Glutamatergic neuron (in vitro differentiated cells): ENCODE measurements at regions not wholly inside any gene's neighbourhood (a gene's known extent, or its start where the extent isn't known, plus 50 kb on each side); places are given as distances from the start of the nearest gene placed in this dataset.

Experiments used
- DNase-seq: peaks from one replicate; pipeline ENCODE4 v3.0.0; 2022
- H3K27ac Mint-ChIP-seq: one replicate; pipeline ENCODE4 v1.8.0; 2020; ENCODE audit warnings: mild to moderate bottlenecking, mixed read lengths, inconsistent platforms; ENCODE audit not compliant: unreplicated experiment
- H3K27me3 Mint-ChIP-seq: one replicate; pipeline ENCODE4 v1.8.0; 2020; ENCODE audit warnings: mild to moderate bottlenecking, moderate library complexity, mixed read lengths, inconsistent platforms; ENCODE audit not compliant: unreplicated experiment
- H3K36me3 Mint-ChIP-seq: one replicate; pipeline ENCODE4 v1.8.0; 2020; ENCODE audit warnings: mild to moderate bottlenecking, mixed read lengths, inconsistent platforms; ENCODE audit not compliant: unreplicated experiment
- H3K4me1 Mint-ChIP-seq: one replicate; pipeline ENCODE4 v1.8.0; 2020; ENCODE audit warnings: mild to moderate bottlenecking, low read depth, mixed read lengths, inconsistent platforms; ENCODE audit not compliant: unreplicated experiment
- H3K4me3 Mint-ChIP-seq: one replicate; pipeline ENCODE4 v1.8.0; 2020; ENCODE audit warnings: mild to moderate bottlenecking, mixed read lengths, inconsistent platforms; ENCODE audit not compliant: unreplicated experiment
- H3K9me3 Mint-ChIP-seq: one replicate; pipeline ENCODE4 v1.8.0; 2020; ENCODE audit warnings: mild to moderate bottlenecking, moderate library complexity, mixed read lengths, inconsistent platforms; ENCODE audit not compliant: unreplicated experiment
- TF ChIP-seq, protein P1 (sequence below): fragments of 200-600 bp; sonication (generic); IDR thresholded peaks from one replicate; pipeline ENCODE4 v1.5.0; 2021; ENCODE audit not compliant: partially characterized antibody, unreplicated experiment

DNA sequence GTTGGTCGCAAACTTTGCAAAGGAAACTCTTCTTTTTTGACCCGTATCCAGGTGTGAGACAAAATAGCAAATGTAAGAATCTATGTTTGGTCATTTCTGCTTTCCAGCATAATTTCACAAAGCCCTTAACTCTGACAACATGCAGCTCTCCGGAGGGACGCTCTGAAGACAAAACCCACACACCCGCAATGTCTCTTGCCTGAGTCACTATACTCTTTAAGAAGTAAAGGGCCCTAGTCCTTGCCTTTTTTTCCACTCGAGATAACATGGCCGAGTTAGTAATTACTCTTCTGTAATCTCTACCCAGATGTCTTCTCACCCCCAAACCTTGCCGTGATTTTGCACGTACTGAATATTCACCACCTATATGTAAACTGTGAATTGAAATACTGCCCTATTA is 115.7 kb upstream of the ADAMTS9 start:
- H3K9me3 Mint-ChIP-seq, result no peaks in the 10 kb centered on the region
- no peaks in the 10 kb centered on the region for H3K36me3 Mint-ChIP-seq
- no peak for DNase-seq
- peaks cover 3% of the 10 kb centered on the region for H3K4me1 Mint-ChIP-seq
- H3K4me3 Mint-ChIP-seq, result no peak overlapping the region
- H3K27me3 Mint-ChIP-seq, result peaks cover 1% of the 10 kb centered on the region
- no peak overlapping the region for H3K27ac Mint-ChIP-seq
- TF ChIP-seq, protein P1, sequence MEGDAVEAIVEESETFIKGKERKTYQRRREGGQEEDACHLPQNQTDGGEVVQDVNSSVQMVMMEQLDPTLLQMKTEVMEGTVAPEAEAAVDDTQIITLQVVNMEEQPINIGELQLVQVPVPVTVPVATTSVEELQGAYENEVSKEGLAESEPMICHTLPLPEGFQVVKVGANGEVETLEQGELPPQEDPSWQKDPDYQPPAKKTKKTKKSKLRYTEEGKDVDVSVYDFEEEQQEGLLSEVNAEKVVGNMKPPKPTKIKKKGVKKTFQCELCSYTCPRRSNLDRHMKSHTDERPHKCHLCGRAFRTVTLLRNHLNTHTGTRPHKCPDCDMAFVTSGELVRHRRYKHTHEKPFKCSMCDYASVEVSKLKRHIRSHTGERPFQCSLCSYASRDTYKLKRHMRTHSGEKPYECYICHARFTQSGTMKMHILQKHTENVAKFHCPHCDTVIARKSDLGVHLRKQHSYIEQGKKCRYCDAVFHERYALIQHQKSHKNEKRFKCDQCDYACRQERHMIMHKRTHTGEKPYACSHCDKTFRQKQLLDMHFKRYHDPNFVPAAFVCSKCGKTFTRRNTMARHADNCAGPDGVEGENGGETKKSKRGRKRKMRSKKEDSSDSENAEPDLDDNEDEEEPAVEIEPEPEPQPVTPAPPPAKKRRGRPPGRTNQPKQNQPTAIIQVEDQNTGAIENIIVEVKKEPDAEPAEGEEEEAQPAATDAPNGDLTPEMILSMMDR, result no peak

DNA sequence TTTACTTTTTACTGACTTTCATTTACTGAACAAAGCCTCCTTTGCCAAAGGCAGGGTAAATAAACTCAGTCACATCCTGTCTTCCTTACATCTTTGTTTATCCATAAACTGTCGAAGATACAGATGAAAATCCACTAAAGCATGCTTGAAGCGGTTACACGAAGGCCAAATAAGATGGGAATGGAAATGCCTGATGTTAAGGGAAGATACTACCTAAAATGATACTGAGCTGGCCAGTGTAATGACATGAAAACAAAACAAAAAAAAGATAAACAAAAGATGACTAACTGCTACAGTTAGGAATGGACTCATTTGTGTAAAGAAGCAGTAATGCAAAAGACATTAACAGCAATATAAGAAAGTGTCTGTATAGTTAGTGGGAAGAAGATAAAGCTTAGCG is 114.7 kb upstream of the ADAMTS9 start:
- Mint-ChIP-seq H3K4me3 (no peak overlapping the region), H3K4me1 (peaks cover 3% of the 10 kb centered on the region), H3K27me3 (no peaks in the 10 kb centered on the region), H3K27ac (no peak overlapping the region), H3K9me3 (no peaks in the 10 kb centered on the region), H3K36me3 (no peaks in the 10 kb centered on the region)
- no peak for DNase-seq
- TF ChIP-seq, protein P1, result no peak

DNA sequence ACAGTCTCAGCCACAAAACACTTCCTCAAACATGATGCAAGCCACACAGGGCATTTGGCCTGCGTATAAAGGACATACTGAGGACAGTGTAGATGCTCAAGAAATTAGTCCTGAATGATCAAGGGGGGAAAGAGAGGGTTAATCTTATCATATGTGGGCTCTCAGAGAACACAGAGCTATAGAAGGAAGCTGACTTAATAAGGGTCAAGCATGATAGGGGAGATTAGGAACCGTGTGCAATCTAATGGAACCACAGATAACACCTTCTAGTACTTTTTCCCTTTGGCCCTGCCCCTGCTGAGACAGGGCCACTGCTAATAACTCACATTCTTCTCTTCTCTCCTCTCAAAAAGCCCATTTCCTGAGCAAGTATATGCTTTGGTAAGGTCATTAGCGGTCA is 114.1 kb upstream of the ADAMTS9 start:
- DNase-seq, result no peak
- Mint-ChIP-seq H3K4me1 (peaks cover 3% of the 10 kb centered on the region), H3K9me3 (no peaks in the 10 kb centered on the region), H3K4me3 (no peak overlapping the region), H3K27me3 (no peaks in the 10 kb centered on the region), H3K36me3 (no peaks in the 10 kb centered on the region), H3K27ac (no peak overlapping the region)
- TF ChIP-seq, protein P1, result no peak

DNA sequence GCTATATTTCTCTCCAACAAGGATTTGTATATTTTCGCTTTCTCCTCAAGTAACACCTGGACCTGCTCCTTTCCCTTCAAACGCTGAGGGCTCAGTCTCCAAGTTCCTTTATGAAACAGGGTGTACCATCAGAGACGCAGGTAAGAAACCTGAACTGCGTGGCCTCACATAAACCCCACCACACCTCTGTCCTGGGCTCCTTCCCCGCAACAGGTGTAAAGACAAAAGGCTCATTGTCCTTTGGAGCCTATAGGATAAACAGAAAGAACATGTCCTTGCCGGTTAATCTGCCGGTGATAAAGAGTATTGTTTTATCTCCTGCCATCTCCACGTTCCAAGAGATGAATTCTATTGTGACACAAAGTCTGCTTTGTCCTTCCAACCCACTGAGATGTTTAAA is 111.8 kb upstream of the ADAMTS9 start:
- Mint-ChIP-seq H3K36me3 (no peaks in the 10 kb centered on the region), H3K4me3 (no peak overlapping the region), H3K27me3 (no peaks in the 10 kb centered on the region), H3K9me3 (no peaks in the 10 kb centered on the region), H3K4me1 (peaks cover 3% of the 10 kb centered on the region), H3K27ac (no peak overlapping the region)
- TF ChIP-seq, protein P1, result no peak
- DNase-seq, result no peak

DNA sequence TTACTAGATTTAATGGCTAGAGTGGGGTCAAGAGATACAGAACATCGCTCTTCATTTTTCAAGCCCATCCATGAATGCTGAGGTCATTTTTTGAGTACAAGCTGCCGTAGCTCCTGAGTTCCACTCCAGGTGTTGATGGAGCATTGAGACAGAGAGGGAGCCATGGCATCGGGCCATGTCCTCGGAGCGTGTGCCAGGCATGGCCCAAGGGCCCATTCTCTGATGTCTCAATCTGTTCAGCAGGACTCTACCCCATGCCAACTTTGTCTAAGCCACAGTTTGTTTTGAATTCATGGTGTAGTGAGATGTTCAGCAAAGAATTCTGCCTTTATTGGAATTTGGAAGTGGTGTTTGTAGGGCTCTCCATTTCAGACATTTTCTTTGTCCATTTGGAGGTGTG is 110.5 kb upstream of the ADAMTS9 start:
- H3K9me3 Mint-ChIP-seq, result no peaks in the 10 kb centered on the region
- no peak overlapping the region for H3K27ac Mint-ChIP-seq
- H3K27me3 Mint-ChIP-seq, result no peaks in the 10 kb centered on the region
- H3K4me1 Mint-ChIP-seq, result peaks cover 3% of the 10 kb centered on the region
- DNase-seq, result no peak
- H3K36me3 Mint-ChIP-seq, result no peaks in the 10 kb centered on the region
- H3K4me3 Mint-ChIP-seq, result no peak overlapping the region
- TF ChIP-seq, protein P1, result no peak
